Stomach (tissue), 4 donors: ENCODE measurements at regions not wholly inside any gene's neighbourhood (a gene's known extent, or its start where the extent isn't known, plus 50 kb on each side); places are given as distances from the start of the nearest gene placed in this dataset.

ENCODE experiments used
- CTCF ChIP-seq, 7 experiments: fragments of 450-650 bp in 4 of 7; fragments of 200-600 bp in 3 of 7; sonication (generic) in 3 of 7; IDR thresholded peaks; one replicate each; pipeline ENCODE4 v1.5.1; 2016 to 2019; ENCODE audit warnings: antibody characterized with exemption in 7 of 7, control low read depth in 2 of 7, mild to moderate bottlenecking in 1 of 7
- POLR2AphosphoS5 ChIP-seq, 3 donors: sonication (generic); formaldehyde crosslinking; IDR thresholded peaks; one replicate each; pipeline ENCODE4 v1.6.1; 2016; ENCODE audit warnings: antibody characterized with exemption in 3 of 3

GRCh38 chr5:5628866-5629606 lies 206.6 kb downstream of the ICE1 start:
- TF ChIP-seq CTCF (IDR thresholded peaks at IDR 0.05) (no peak), POLR2AphosphoS5 (IDR thresholded peaks at IDR 0.05) (no peak)
